MM.1S (cell line): ENCODE measurements at regions not wholly inside any gene's neighbourhood (a gene's known extent, or its start where the extent isn't known, plus 50 kb on each side); places are given as distances from the start of the nearest gene placed in this dataset.

Source experiments
- DNase-seq: peaks from one replicate; pipeline ENCODE4 v3.0.0-alpha.2; 2015
- H2AFZ ChIP-seq: fragments of 300-600 bp; sonication (generic); 2 replicates; pipeline ENCODE4 v1.6.0; 2016; ENCODE audit warnings: antibody characterized with exemption, low read length
- H3F3A ChIP-seq: fragments of 300-600 bp; sonication (generic); 2 replicates; pipeline ENCODE4 v1.6.1; 2016; ENCODE audit warnings: mild to moderate bottlenecking, antibody characterized with exemption, low read length, moderate library complexity, mixed read lengths; ENCODE audit not compliant: insufficient read depth
- H3K27ac ChIP-seq: fragments of 300-600 bp; sonication (generic); 2 replicates; pipeline ENCODE4 v1.5.1; 2016; ENCODE audit warnings: mild to moderate bottlenecking, low read length
- H3K27me3 ChIP-seq: fragments of 300-600 bp; sonication (generic); replicated peaks from 2 replicates; pipeline ENCODE4 v1.6.0; 2016; ENCODE audit warnings: low read length; ENCODE audit not compliant: insufficient read depth
- H3K36me3 ChIP-seq: fragments of 300-600 bp; sonication (generic); replicated peaks from 2 replicates; pipeline ENCODE4 v1.6.1; 2016; ENCODE audit warnings: mild to moderate bottlenecking, low read length, mixed read lengths; ENCODE audit not compliant: insufficient read depth
- H3K4me1 ChIP-seq: fragments of 300-600 bp; sonication (generic); 2 replicates; pipeline ENCODE4 v1.6.1; 2016; ENCODE audit warnings: low read length, mixed read lengths
- H3K4me2 ChIP-seq: fragments of 300-600 bp; sonication (generic); 2 replicates; pipeline ENCODE4 v1.6.0; 2016; ENCODE audit warnings: low read depth, low read length
- H3K4me3 ChIP-seq: fragments of 300-600 bp; sonication (generic); 2 replicates; pipeline ENCODE4 v1.5.1; 2016; ENCODE audit warnings: low read length, mixed read lengths
- H3K79me2 ChIP-seq: fragments of 300-600 bp; sonication (generic); 2 replicates; pipeline ENCODE4 v1.6.1; 2016; ENCODE audit warnings: mixed run types, low read length, mixed read lengths
- H3K9ac ChIP-seq: fragments of 300-600 bp; sonication (generic); 2 replicates; pipeline ENCODE4 v1.6.1; 2016; ENCODE audit warnings: low read length, mixed read lengths
- H3K9me2 ChIP-seq: fragments of 300-600 bp; sonication (generic); replicated peaks from 2 replicates; pipeline ENCODE4 v1.6.1; 2016; ENCODE audit warnings: mild to moderate bottlenecking, low read length, mixed read lengths; ENCODE audit not compliant: insufficient read depth
- H3K9me3 ChIP-seq: fragments of 300-600 bp; sonication (generic); replicated peaks from 2 replicates; pipeline ENCODE4 v1.6.1; 2016; ENCODE audit warnings: mild to moderate bottlenecking, low read length, mixed read lengths; ENCODE audit not compliant: insufficient read depth
- H4K20me1 ChIP-seq: fragments of 300-600 bp; sonication (generic); 2 replicates; pipeline ENCODE4 v1.6.1; 2016; ENCODE audit warnings: mild to moderate bottlenecking, low read length, moderate library complexity, mixed read lengths; ENCODE audit not compliant: insufficient read depth
- EZH2 ChIP-seq: fragments of 300-600 bp; sonication (generic); optimal IDR thresholded peaks from 2 replicates; pipeline ENCODE3; 2017; ENCODE audit warnings: low read depth, mild to moderate bottlenecking, antibody characterized with exemption, low read length, mixed read lengths
- EZH2phosphoT487 ChIP-seq: fragments of 300-600 bp; sonication (generic); IDR thresholded peaks from 2 replicates; pipeline ENCODE4 v1.6.1; 2018; ENCODE audit warnings: antibody characterized with exemption, low read length
- TF ChIP-seq, protein P1 (sequence below): fragments of 300-600 bp; sonication (generic); IDR thresholded peaks from 2 replicates; pipeline ENCODE4 v1.5.1; 2016; ENCODE audit warnings: antibody characterized with exemption, low read length, mixed read lengths

DNA sequence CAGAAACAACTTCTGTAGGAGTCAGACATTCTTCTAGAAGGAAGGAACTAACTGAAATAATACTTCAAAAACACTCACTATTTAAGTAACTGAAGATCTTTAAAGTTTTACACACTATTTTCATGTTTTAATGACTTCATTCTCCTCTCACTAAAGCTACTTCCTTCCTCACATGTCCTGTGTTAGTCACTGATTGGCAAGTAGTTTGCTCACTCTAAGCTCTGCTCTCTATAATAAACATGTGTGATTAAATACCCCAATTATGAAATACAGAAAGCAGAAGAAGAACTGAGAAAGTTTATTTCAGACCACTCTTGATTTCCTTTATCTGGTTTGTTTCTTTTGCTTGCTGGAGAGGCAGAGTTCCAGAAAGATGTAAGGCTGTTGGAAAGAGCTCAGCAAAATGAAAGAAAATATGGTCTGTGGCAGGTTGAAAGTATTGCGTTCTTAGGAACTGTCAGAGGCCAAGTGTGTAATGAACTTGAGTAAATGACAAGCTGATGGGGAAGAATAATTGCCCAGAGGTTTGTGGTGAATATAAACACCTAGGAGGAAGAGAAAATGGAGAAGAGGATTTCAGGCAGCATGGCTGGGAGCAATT, 522.0 kb upstream of the SEL1L start:
- Histone ChIP-seq H3K9ac (no peak overlapping the region), H3K9me3 (no peaks in the 10 kb centered on the region), H3K4me1 (no peaks in the 10 kb centered on the region), H3K36me3 (no peaks in the 10 kb centered on the region), H3K79me2 (no peaks in the 10 kb centered on the region), H4K20me1 (no peaks in the 10 kb centered on the region), H3F3A (no peaks in the 10 kb centered on the region), H3K4me2 (no peak overlapping the region), H3K4me3 (no peak overlapping the region), H3K27ac (no peak overlapping the region), H2AFZ (no peak overlapping the region), H3K9me2 (no peaks in the 10 kb centered on the region), H3K27me3 (no peaks in the 10 kb centered on the region)
- no peak for DNase-seq
- TF ChIP-seq EZH2phosphoT487 = no peak
- TF ChIP-seq EZH2 = no peak
- TF ChIP-seq, protein P1, sequence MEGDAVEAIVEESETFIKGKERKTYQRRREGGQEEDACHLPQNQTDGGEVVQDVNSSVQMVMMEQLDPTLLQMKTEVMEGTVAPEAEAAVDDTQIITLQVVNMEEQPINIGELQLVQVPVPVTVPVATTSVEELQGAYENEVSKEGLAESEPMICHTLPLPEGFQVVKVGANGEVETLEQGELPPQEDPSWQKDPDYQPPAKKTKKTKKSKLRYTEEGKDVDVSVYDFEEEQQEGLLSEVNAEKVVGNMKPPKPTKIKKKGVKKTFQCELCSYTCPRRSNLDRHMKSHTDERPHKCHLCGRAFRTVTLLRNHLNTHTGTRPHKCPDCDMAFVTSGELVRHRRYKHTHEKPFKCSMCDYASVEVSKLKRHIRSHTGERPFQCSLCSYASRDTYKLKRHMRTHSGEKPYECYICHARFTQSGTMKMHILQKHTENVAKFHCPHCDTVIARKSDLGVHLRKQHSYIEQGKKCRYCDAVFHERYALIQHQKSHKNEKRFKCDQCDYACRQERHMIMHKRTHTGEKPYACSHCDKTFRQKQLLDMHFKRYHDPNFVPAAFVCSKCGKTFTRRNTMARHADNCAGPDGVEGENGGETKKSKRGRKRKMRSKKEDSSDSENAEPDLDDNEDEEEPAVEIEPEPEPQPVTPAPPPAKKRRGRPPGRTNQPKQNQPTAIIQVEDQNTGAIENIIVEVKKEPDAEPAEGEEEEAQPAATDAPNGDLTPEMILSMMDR = no peak

DNA sequence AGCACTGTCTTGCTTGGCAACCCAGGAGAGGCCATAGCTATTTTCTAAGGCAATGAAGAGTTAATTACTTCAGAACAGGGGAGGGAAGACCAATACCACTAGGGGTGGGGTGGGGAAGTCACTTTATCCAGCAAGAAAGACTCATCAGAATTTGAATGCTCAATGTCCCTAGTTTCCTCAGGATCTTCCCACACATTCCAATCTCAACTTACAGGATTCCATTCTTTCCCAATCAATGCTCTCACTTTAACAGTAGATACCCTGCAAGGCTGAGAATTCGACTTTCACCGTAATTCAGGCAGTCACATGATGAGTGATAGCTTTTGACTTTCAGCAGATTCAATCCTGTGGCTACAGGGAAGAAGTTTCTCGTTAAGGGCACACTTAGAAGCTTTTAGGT, 526.6 kb upstream of the SEL1L start:
- H3K9ac ChIP-seq = no peak overlapping the region
- no peaks in the 10 kb centered on the region for H3K36me3 ChIP-seq
- H3F3A ChIP-seq = no peaks in the 10 kb centered on the region
- no peak for DNase-seq
- H3K27me3 ChIP-seq = no peaks in the 10 kb centered on the region
- no peak overlapping the region for H3K27ac ChIP-seq
- no peaks in the 10 kb centered on the region for H3K9me3 ChIP-seq
- no peak overlapping the region for H3K4me3 ChIP-seq
- H4K20me1 ChIP-seq = no peaks in the 10 kb centered on the region
- no peak overlapping the region for H3K4me2 ChIP-seq
- H2AFZ ChIP-seq = no peak overlapping the region
- TF ChIP-seq EZH2phosphoT487 (no peak), EZH2 (no peak)
- TF ChIP-seq, protein P1 = no peak
- H3K9me2 ChIP-seq = no peaks in the 10 kb centered on the region
- H3K4me1 ChIP-seq = no peaks in the 10 kb centered on the region
- H3K79me2 ChIP-seq = no peaks in the 10 kb centered on the region

DNA sequence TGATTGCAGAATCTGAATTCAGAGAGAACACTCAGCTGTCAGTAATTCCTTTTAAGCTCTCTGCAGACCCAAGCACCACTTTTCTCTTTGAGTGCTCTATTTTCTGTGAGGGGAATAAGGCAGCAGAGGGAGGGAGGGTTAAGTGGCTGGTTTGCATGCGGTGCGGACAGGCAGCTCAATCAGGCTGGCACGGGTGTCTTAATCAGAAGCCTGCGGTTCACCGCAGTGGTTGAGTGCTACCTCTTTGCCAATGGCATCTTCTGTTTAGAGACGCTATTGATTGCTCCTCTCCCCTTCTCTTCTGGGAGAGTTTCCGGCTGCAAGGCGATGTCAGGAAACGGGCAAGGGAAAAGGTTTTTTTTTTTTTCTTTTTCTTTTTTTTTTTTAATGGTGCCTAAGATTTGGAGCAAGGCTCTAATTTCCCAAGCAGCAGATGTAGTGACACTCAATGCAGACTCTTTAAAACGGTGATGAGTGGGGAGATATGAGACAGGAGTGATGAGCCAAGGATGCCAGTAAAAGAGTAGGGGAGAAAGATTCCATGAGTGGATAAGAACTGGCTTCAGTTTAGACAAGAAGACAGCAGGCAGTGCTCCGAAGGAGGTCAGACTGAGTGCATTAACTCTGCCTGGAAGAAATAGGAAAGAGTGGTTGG, 533.7 kb upstream of the SEL1L start:
- Histone ChIP-seq H3K79me2 (no peaks in the 10 kb centered on the region), H3K9me2 (no peaks in the 10 kb centered on the region), H3K36me3 (no peaks in the 10 kb centered on the region), H4K20me1 (no peaks in the 10 kb centered on the region), H3K27ac (no peak overlapping the region), H3F3A (no peaks in the 10 kb centered on the region), H2AFZ (no peak overlapping the region), H3K9ac (no peak overlapping the region), H3K4me1 (no peaks in the 10 kb centered on the region), H3K4me2 (no peak overlapping the region), H3K9me3 (no peaks in the 10 kb centered on the region), H3K27me3 (no peaks in the 10 kb centered on the region), H3K4me3 (no peak overlapping the region)
- no peak for TF ChIP-seq EZH2
- no peak for TF ChIP-seq EZH2phosphoT487
- TF ChIP-seq, protein P1 = no peak
- DNase-seq = no peak
